ENCODE measurements at regions not wholly inside any gene's neighbourhood (a gene's known extent, or its start where the extent isn't known, plus 50 kb on each side); places are given as distances from the start of the nearest gene placed in this dataset.

GRCh38 chr6:119802464-119802863, 452.9 kb upstream of the MAN1A1 start:
- Histone ChIP-seq H3K27ac (ENCODE audit: low read depth, low read length, poor library complexity, severe bottlenecking) (no peak overlapping the region), H3K4me2 (ENCODE audit: low read length) (no peak overlapping the region), H2AFZ (ENCODE audit: low read length) (no peak overlapping the region), H3K9me2 (ENCODE audit: insufficient read depth, low read length) (no peaks in the 10 kb centered on the region), H3K9me3 (ENCODE audit: low read length) (no peaks in the 10 kb centered on the region), H3K4me1 (ENCODE audit: insufficient read depth, low read length, poor library complexity, severe bottlenecking) (no peaks in the 10 kb centered on the region), H4K20me1 (ENCODE audit: insufficient read depth, low read length) (no peaks in the 10 kb centered on the region), H3K4me3 (ENCODE audit: low read depth, low read length, poor library complexity, severe bottlenecking) (no peak overlapping the region), H3K36me3 (ENCODE audit: insufficient read depth, low read length) (no peaks in the 10 kb centered on the region), H3K79me2 (ENCODE audit: insufficient read depth, low read depth, low read length) (no peaks in the 10 kb centered on the region)
- POLR2A ChIA-PET = interaction anchor here (0.6 to 1.1 kb wide), 3 partner anchors 10 to 657 kb away, joined by 3 to 4 read pairs (median 3); no protein-coding TSS in a partner anchor
- no peak for DNase-seq (ENCODE audit: low spot score)
- TF ChIP-seq EZH2phosphoT487 (IDR thresholded peaks at IDR 0.05; ENCODE audit: borderline replicate concordance, low read depth, low read length) = no peak
- no peak for TF ChIP-seq CTCF (conservative IDR thresholded peaks at IDR 0.05; ENCODE audit: low read length)
- intact Hi-C loops (cut with micrococcal nuclease; ENCODE audit: unreplicated experiment) = no loop called here
- CTCF ChIA-PET (ENCODE audit: unreplicated experiment) = no interaction called here
- BruUV-seq (replicated peaks) = no TSS peak

DNA sequence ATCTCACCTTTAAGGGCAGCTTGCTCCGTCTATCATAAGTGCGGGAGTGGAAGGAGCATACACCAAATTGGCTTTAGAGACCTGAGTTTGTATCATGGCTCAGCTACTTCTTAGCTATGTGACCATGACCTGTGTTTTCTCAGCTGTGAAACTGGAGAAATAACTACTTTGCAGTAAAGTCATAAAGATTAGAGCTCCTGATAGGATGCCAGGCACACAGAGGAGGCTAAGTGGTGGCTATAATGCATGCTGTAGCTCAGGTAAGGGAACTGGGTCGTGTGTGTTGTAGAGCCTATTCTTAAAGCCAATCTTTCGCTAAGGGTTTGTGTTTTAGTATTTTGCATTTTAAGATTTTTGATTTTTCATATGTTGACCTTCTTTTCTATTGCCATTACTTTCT, 451.5 kb upstream of the MAN1A1 start:
- Histone ChIP-seq H3K27ac (ENCODE audit: low read depth, low read length, poor library complexity, severe bottlenecking) (no peak overlapping the region), H3K9me2 (ENCODE audit: insufficient read depth, low read length) (no peaks in the 10 kb centered on the region), H3K4me2 (ENCODE audit: low read length) (no peak overlapping the region), H4K20me1 (ENCODE audit: insufficient read depth, low read length) (no peaks in the 10 kb centered on the region), H2AFZ (ENCODE audit: low read length) (no peak overlapping the region), H3K9me3 (ENCODE audit: low read length) (no peaks in the 10 kb centered on the region), H3K4me1 (ENCODE audit: insufficient read depth, low read length, poor library complexity, severe bottlenecking) (no peaks in the 10 kb centered on the region), H3K4me3 (ENCODE audit: low read depth, low read length, poor library complexity, severe bottlenecking) (no peak overlapping the region), H3K36me3 (ENCODE audit: insufficient read depth, low read length) (no peaks in the 10 kb centered on the region), H3K79me2 (ENCODE audit: insufficient read depth, low read depth, low read length) (no peaks in the 10 kb centered on the region)
- TF ChIP-seq EZH2phosphoT487 (IDR thresholded peaks at IDR 0.05; ENCODE audit: borderline replicate concordance, low read depth, low read length) (no peak), CTCF (conservative IDR thresholded peaks at IDR 0.05; ENCODE audit: low read length) (no peak)
- no peak for DNase-seq (ENCODE audit: low spot score)
- CTCF ChIA-PET (ENCODE audit: unreplicated experiment) = no interaction called here
- BruUV-seq (replicated peaks) = no TSS peak
- intact Hi-C loops (cut with micrococcal nuclease; ENCODE audit: unreplicated experiment) = no loop called here
- POLR2A ChIA-PET = interaction anchor here (0.6 to 0.9 kb wide), 3 partner anchors 10 to 649 kb away, joined by 3 to 5 read pairs (median 4); no protein-coding TSS in a partner anchor

DNA sequence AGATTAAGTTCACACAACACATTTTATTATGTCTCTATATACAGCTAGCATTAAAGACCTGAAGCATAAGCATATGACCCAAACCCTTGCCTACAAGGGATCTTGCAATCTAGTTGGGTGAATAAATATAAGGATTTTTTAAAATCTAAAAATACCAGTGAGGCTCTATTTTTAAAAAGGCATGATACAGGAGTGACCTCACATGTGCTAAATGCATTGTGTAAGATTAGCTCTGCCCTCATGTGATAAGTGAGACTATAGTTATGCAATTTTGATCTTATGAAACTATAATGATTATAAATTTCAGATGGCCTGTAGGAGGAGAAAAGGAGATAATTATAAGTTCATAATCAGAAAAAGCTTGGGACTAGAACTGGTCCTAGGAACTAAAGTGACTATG, 451.0 kb upstream of the MAN1A1 start:
- Histone ChIP-seq H3K9me2 (ENCODE audit: insufficient read depth, low read length) (no peaks in the 10 kb centered on the region), H3K79me2 (ENCODE audit: insufficient read depth, low read depth, low read length) (no peaks in the 10 kb centered on the region), H3K27ac (ENCODE audit: low read depth, low read length, poor library complexity, severe bottlenecking) (no peak overlapping the region), H3K36me3 (ENCODE audit: insufficient read depth, low read length) (no peaks in the 10 kb centered on the region), H3K4me3 (ENCODE audit: low read depth, low read length, poor library complexity, severe bottlenecking) (no peak overlapping the region), H2AFZ (ENCODE audit: low read length) (no peak overlapping the region), H3K4me1 (ENCODE audit: insufficient read depth, low read length, poor library complexity, severe bottlenecking) (no peaks in the 10 kb centered on the region), H3K4me2 (ENCODE audit: low read length) (no peak overlapping the region), H4K20me1 (ENCODE audit: insufficient read depth, low read length) (no peaks in the 10 kb centered on the region), H3K9me3 (ENCODE audit: low read length) (no peaks in the 10 kb centered on the region)
- no peak for DNase-seq (ENCODE audit: low spot score)
- CTCF ChIA-PET (ENCODE audit: unreplicated experiment) = no interaction called here
- TF ChIP-seq CTCF (conservative IDR thresholded peaks at IDR 0.05; ENCODE audit: low read length) = no peak
- TF ChIP-seq EZH2phosphoT487 (IDR thresholded peaks at IDR 0.05; ENCODE audit: borderline replicate concordance, low read depth, low read length) = no peak
- POLR2A ChIA-PET = interaction anchor here (0.6 to 1.1 kb wide), 3 partner anchors 11 to 28 kb away, joined by 3 to 4 read pairs (median 3); no protein-coding TSS in a partner anchor
- no TSS peak for BruUV-seq (replicated peaks)
- intact Hi-C loops (cut with micrococcal nuclease; ENCODE audit: unreplicated experiment) = no loop called here
